GM19238 (cell line): ENCODE measurements at regions not wholly inside any gene's neighbourhood (a gene's known extent, or its start where the extent isn't known, plus 50 kb on each side); places are given as distances from the start of the nearest gene placed in this dataset.

Source experiments
- DNase-seq: peaks from one replicate; pipeline ENCODE4 v3.0.0; 2011; ENCODE audit warnings: low spot score; ENCODE audit not compliant: insufficient read length

GRCh38 chr9:89955626-89956025 lies 350.8 kb downstream of the GADD45G start:
- no peak for DNase-seq

- no peak for DNase-seq
These were observed 351.5 kb downstream of the GADD45G start for GRCh38 chr9:89956331-89956730.

GRCh38 chr9:89956907-89957306 lies 352.1 kb downstream of the GADD45G start:
- DNase-seq = no peak

GRCh38 chr9:89958086-89958485 lies 353.3 kb downstream of the GADD45G start:
- DNase-seq = no peak

- no peak for DNase-seq
These were observed 357.0 kb downstream of the GADD45G start for GRCh38 chr9:89961616-89962341.

GRCh38 chr9:89963280-89963679 lies 358.5 kb downstream of the GADD45G start:
- no peak for DNase-seq

GRCh38 chr9:89967527-89967926 lies 362.7 kb downstream of the GADD45G start:
- no peak for DNase-seq

GRCh38 chr9:89969156-89969675 lies 364.4 kb downstream of the GADD45G start:
- no peak for DNase-seq

- no peak for DNase-seq
These were observed 365.2 kb downstream of the GADD45G start for GRCh38 chr9:89969881-89970639.

- DNase-seq = no peak
These were observed 365.9 kb downstream of the GADD45G start for GRCh38 chr9:89970701-89971100.

GRCh38 chr9:89972535-89972934 lies 367.7 kb downstream of the GADD45G start:
- no peak for DNase-seq

- DNase-seq = no peak
These were observed 369.8 kb downstream of the GADD45G start for GRCh38 chr9:89974582-89974981.

GRCh38 chr9:89975024-89975423 lies 370.2 kb downstream of the GADD45G start:
- DNase-seq = no peak

GRCh38 chr9:89975630-89976029 lies 370.8 kb downstream of the GADD45G start:
- no peak for DNase-seq

GRCh38 chr9:89978185-89978584 lies 373.4 kb downstream of the GADD45G start:
- DNase-seq = no peak

GRCh38 chr9:89980600-89980999 lies 375.8 kb downstream of the GADD45G start:
- no peak for DNase-seq

- DNase-seq = no peak
These were observed 377.2 kb downstream of the GADD45G start for GRCh38 chr9:89982016-89982415.

GRCh38 chr9:89983411-89983810 lies 378.6 kb downstream of the GADD45G start:
- no peak for DNase-seq

- DNase-seq = no peak
These were observed 379.4 kb downstream of the GADD45G start for GRCh38 chr9:89984214-89984613.

GRCh38 chr9:89985068-89985467 lies 380.3 kb downstream of the GADD45G start:
- no peak for DNase-seq

- no peak for DNase-seq
These were observed 381.4 kb downstream of the GADD45G start for GRCh38 chr9:89986190-89986589.

GRCh38 chr9:89988458-89988857 lies 383.6 kb downstream of the GADD45G start:
- no peak for DNase-seq
